ENCODE measurements at regions not wholly inside any gene's neighbourhood (a gene's known extent, or its start where the extent isn't known, plus 50 kb on each side); places are given as distances from the start of the nearest gene placed in this dataset.

- no peak for TF ChIP-seq CTCF (IDR thresholded peaks at IDR 0.05)
- no peak for TF ChIP-seq NFIC (IDR thresholded peaks at IDR 0.05; ENCODE audit: borderline replicate concordance)
- TF ChIP-seq RFX5 (IDR thresholded peaks at IDR 0.05; ENCODE audit: low read length) = no peak
- TF ChIP-seq GATA2 (CRISPR knock-in tag; IDR thresholded peaks at IDR 0.05) = no peak
Observed at GRCh38 chr10:3263082-3263481, 90.5 kb upstream of the PITRM1 start.

Measured in SK-N-SH (cell line).